ENCODE measurements at regions not wholly inside any gene's neighbourhood (a gene's known extent, or its start where the extent isn't known, plus 50 kb on each side); places are given as distances from the start of the nearest gene placed in this dataset.

DNA sequence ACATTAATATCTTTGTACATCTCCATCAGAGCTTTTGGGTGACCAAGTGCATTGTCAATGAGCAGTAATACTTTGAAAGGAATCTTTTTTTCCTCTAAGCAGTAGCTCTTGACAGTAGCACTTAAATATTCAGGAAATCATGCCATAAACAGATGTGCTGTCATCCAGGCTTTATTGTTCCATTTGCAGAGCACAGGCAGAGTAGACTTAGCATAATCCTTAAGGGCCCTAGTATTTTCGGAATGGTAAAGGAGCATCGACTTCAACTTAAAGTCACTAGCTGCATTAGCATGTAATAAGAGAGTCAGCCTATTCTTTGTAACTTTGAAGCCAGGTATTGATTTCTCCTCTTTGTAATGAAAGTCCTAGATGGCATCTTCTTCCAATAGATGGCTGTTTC lies 121.8 kb upstream of the CWC22 start:
- TF ChIP-seq, protein P1, sequence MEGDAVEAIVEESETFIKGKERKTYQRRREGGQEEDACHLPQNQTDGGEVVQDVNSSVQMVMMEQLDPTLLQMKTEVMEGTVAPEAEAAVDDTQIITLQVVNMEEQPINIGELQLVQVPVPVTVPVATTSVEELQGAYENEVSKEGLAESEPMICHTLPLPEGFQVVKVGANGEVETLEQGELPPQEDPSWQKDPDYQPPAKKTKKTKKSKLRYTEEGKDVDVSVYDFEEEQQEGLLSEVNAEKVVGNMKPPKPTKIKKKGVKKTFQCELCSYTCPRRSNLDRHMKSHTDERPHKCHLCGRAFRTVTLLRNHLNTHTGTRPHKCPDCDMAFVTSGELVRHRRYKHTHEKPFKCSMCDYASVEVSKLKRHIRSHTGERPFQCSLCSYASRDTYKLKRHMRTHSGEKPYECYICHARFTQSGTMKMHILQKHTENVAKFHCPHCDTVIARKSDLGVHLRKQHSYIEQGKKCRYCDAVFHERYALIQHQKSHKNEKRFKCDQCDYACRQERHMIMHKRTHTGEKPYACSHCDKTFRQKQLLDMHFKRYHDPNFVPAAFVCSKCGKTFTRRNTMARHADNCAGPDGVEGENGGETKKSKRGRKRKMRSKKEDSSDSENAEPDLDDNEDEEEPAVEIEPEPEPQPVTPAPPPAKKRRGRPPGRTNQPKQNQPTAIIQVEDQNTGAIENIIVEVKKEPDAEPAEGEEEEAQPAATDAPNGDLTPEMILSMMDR (IDR thresholded peaks at IDR 0.05), result no peak
- no peak for TF ChIP-seq POLR2AphosphoS5 (IDR thresholded peaks at IDR 0.05)

All from sigmoid colon (tissue), 4 donors.